ENCODE measurements at regions not wholly inside any gene's neighbourhood (a gene's known extent, or its start where the extent isn't known, plus 50 kb on each side); places are given as distances from the start of the nearest gene placed in this dataset.

- H4K20me1 ChIP-seq (ENCODE audit: control insufficient read depth, insufficient read depth, low read depth, low read length): no peaks in the 10 kb centered on the region
- H3K36me3 ChIP-seq (ENCODE audit: control insufficient read depth, low read length): no peaks in the 10 kb centered on the region
- H3K27me3 ChIP-seq (ENCODE audit: control insufficient read depth, low read length): no peaks in the 10 kb centered on the region
- peaks cover 16% of the 10 kb centered on the region for H3K9me3 ChIP-seq (ENCODE audit: control insufficient read depth, insufficient read depth, low read length)
- no peaks in the 10 kb centered on the region for H3K9me2 ChIP-seq (replicated peaks; ENCODE audit: control insufficient read depth, low read length)
- H3F3A ChIP-seq (ENCODE audit: control insufficient read depth, insufficient read depth): no peaks in the 10 kb centered on the region
- H3K4me1 ChIP-seq (ENCODE audit: control insufficient read depth, low read length): peaks cover 21% of the 10 kb centered on the region
- H3K27ac ChIP-seq (ENCODE audit: low read depth, low read length): no peak overlapping the region
- H3K79me2 ChIP-seq (ENCODE audit: control insufficient read depth, low read length): no peaks in the 10 kb centered on the region
- H3K4me3 ChIP-seq (ENCODE audit: low read length): no peak overlapping the region
- TF ChIP-seq EZH2phosphoT487 (IDR thresholded peaks at IDR 0.05; ENCODE audit: borderline replicate concordance, low read length): no peak
- TF ChIP-seq, protein P1, sequence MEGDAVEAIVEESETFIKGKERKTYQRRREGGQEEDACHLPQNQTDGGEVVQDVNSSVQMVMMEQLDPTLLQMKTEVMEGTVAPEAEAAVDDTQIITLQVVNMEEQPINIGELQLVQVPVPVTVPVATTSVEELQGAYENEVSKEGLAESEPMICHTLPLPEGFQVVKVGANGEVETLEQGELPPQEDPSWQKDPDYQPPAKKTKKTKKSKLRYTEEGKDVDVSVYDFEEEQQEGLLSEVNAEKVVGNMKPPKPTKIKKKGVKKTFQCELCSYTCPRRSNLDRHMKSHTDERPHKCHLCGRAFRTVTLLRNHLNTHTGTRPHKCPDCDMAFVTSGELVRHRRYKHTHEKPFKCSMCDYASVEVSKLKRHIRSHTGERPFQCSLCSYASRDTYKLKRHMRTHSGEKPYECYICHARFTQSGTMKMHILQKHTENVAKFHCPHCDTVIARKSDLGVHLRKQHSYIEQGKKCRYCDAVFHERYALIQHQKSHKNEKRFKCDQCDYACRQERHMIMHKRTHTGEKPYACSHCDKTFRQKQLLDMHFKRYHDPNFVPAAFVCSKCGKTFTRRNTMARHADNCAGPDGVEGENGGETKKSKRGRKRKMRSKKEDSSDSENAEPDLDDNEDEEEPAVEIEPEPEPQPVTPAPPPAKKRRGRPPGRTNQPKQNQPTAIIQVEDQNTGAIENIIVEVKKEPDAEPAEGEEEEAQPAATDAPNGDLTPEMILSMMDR (IDR thresholded peaks at IDR 0.05; ENCODE audit: low read depth, low read length, poor library complexity, severe bottlenecking): no peak
- no peak overlapping the region for H3K4me2 ChIP-seq (ENCODE audit: low read length)
These were observed 390.1 kb downstream of the LTN1 start for GRCh38 chr21:28602546-28602945.

DNA sequence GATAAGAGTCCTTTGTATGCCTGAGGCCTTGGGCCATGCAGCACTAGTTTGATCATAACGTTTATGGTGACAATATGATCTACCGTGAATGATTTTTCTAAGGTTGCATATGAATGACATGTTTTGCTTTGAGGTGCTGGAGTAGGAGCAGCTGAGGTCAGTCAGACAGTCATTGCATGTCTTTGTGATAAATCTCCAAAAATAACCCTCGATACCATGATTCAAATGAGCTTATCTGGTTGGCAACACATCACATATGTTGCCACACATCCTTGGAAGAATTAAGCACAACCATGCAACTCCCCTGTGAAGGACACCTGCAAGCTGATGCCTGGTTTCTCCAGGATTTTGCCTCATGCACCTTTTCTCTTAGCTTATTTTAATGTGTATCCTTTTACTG, 394.5 kb downstream of the LTN1 start:
- Histone ChIP-seq H3K4me2 (ENCODE audit: low read length) (no peak overlapping the region), H3K9me2 (replicated peaks; ENCODE audit: control insufficient read depth, low read length) (no peaks in the 10 kb centered on the region), H3K4me1 (ENCODE audit: control insufficient read depth, low read length) (no peaks in the 10 kb centered on the region), H4K20me1 (ENCODE audit: control insufficient read depth, insufficient read depth, low read depth, low read length) (no peaks in the 10 kb centered on the region), H3K9me3 (ENCODE audit: control insufficient read depth, insufficient read depth, low read length) (peaks cover 12% of the 10 kb centered on the region), H3K79me2 (ENCODE audit: control insufficient read depth, low read length) (no peaks in the 10 kb centered on the region), H3K27me3 (ENCODE audit: control insufficient read depth, low read length) (no peaks in the 10 kb centered on the region), H3K36me3 (ENCODE audit: control insufficient read depth, low read length) (no peaks in the 10 kb centered on the region), H3F3A (ENCODE audit: control insufficient read depth, insufficient read depth) (no peaks in the 10 kb centered on the region), H3K27ac (ENCODE audit: low read depth, low read length) (no peak overlapping the region), H3K4me3 (ENCODE audit: low read length) (no peak overlapping the region)
- TF ChIP-seq EZH2phosphoT487 (IDR thresholded peaks at IDR 0.05; ENCODE audit: borderline replicate concordance, low read length): no peak
- TF ChIP-seq, protein P1 (IDR thresholded peaks at IDR 0.05; ENCODE audit: low read depth, low read length, poor library complexity, severe bottlenecking): no peak

GRCh38 chr21:28592205-28592865, 400.3 kb downstream of the LTN1 start:
- Histone ChIP-seq H3K4me1 (ENCODE audit: control insufficient read depth, low read length) (no peaks in the 10 kb centered on the region), H3K4me2 (ENCODE audit: low read length) (no peak overlapping the region), H3K79me2 (ENCODE audit: control insufficient read depth, low read length) (no peaks in the 10 kb centered on the region), H3F3A (ENCODE audit: control insufficient read depth, insufficient read depth) (no peaks in the 10 kb centered on the region), H4K20me1 (ENCODE audit: control insufficient read depth, insufficient read depth, low read depth, low read length) (no peaks in the 10 kb centered on the region), H3K9me2 (replicated peaks; ENCODE audit: control insufficient read depth, low read length) (no peaks in the 10 kb centered on the region), H3K27ac (ENCODE audit: low read depth, low read length) (no peak overlapping the region), H3K9me3 (ENCODE audit: control insufficient read depth, insufficient read depth, low read length) (no peaks in the 10 kb centered on the region), H3K4me3 (ENCODE audit: low read length) (no peak overlapping the region), H3K36me3 (ENCODE audit: control insufficient read depth, low read length) (no peaks in the 10 kb centered on the region), H3K27me3 (ENCODE audit: control insufficient read depth, low read length) (no peaks in the 10 kb centered on the region)
- TF ChIP-seq, protein P1 (IDR thresholded peaks at IDR 0.05; ENCODE audit: low read depth, low read length, poor library complexity, severe bottlenecking): no peak
- no peak for TF ChIP-seq EZH2phosphoT487 (IDR thresholded peaks at IDR 0.05; ENCODE audit: borderline replicate concordance, low read length)
